Progenitor cell of endocrine pancreas (in vitro differentiated cells): ENCODE measurements at regions not wholly inside any gene's neighbourhood (a gene's known extent, or its start where the extent isn't known, plus 50 kb on each side); places are given as distances from the start of the nearest gene placed in this dataset.
A peak's percentile ranks its signal among the peaks of the same experiment; 100 is the strongest.

Source experiments
- DNase-seq: peaks from one replicate; pipeline ENCODE4 v3.0.0; 2021; ENCODE audit warnings: low spot score; ENCODE audit not compliant: unreplicated experiment
- H3K27ac Mint-ChIP-seq: 2 replicates; pipeline ENCODE4 v1.8.0; 2021; ENCODE audit warnings: mild to moderate bottlenecking, moderate library complexity, mixed read lengths
- H3K27me3 Mint-ChIP-seq: 2 replicates; pipeline ENCODE4 v1.8.0; 2021; ENCODE audit warnings: mixed read lengths
- H3K36me3 Mint-ChIP-seq: 2 replicates; pipeline ENCODE4 v1.8.0; 2022; ENCODE audit warnings: mixed read lengths; ENCODE audit not compliant: insufficient read depth
- H3K4me1 Mint-ChIP-seq: 2 replicates; pipeline ENCODE4 v1.8.0; 2021; ENCODE audit warnings: low read depth, mixed read lengths
- H3K4me3 Mint-ChIP-seq: 2 replicates; pipeline ENCODE4 v1.8.0; 2021; ENCODE audit warnings: low read depth, mild to moderate bottlenecking, moderate library complexity, mixed read lengths
- H3K9me3 Mint-ChIP-seq: 2 replicates; pipeline ENCODE4 v1.8.0; 2021; ENCODE audit warnings: low read depth, mixed read lengths
- CTCF ChIP-seq: fragments of 200-600 bp; sonication (generic); IDR thresholded peaks from one replicate; pipeline ENCODE4 v1.5.0; 2021; ENCODE audit warnings: antibody characterized with exemption, mild to moderate bottlenecking; ENCODE audit not compliant: unreplicated experiment

- no peaks in the 10 kb centered on the region for H3K9me3 Mint-ChIP-seq
- no peak overlapping the region for H3K4me3 Mint-ChIP-seq
- peaks cover 8% of the 10 kb centered on the region for H3K27me3 Mint-ChIP-seq
- H3K4me1 Mint-ChIP-seq: peaks cover 3% of the 10 kb centered on the region
- no peak for DNase-seq
- no peaks in the 10 kb centered on the region for H3K36me3 Mint-ChIP-seq
- peak overlapping the region; percentile 45 for H3K27ac Mint-ChIP-seq
- TF ChIP-seq CTCF: no peak
Observed at GRCh38 chr22:49087716-49088601, 739.7 kb downstream of the BRD1 start.

GRCh38 chr22:49087198-49087597, 740.5 kb downstream of the BRD1 start:
- Mint-ChIP-seq H3K36me3 (no peaks in the 10 kb centered on the region), H3K27ac (peak overlapping the region; percentile 24), H3K4me1 (peaks cover 3% of the 10 kb centered on the region), H3K4me3 (no peak overlapping the region), H3K9me3 (no peaks in the 10 kb centered on the region), H3K27me3 (peaks cover 12% of the 10 kb centered on the region)
- DNase-seq: no peak
- TF ChIP-seq CTCF: no peak

- DNase-seq: no peak
- H3K4me3 Mint-ChIP-seq: no peak overlapping the region
- H3K36me3 Mint-ChIP-seq: no peaks in the 10 kb centered on the region
- H3K4me1 Mint-ChIP-seq: peaks cover 3% of the 10 kb centered on the region
- H3K27ac Mint-ChIP-seq: peak overlapping the region; percentile 24
- no peaks in the 10 kb centered on the region for H3K9me3 Mint-ChIP-seq
- TF ChIP-seq CTCF: no peak
- peaks cover 14% of the 10 kb centered on the region for H3K27me3 Mint-ChIP-seq
Observed at GRCh38 chr22:49086606-49087157, 741.0 kb downstream of the BRD1 start.

GRCh38 chr22:49086181-49086580, 741.5 kb downstream of the BRD1 start:
- no peak overlapping the region for H3K27ac Mint-ChIP-seq
- no peak for TF ChIP-seq CTCF
- peaks cover 3% of the 10 kb centered on the region for H3K4me1 Mint-ChIP-seq
- H3K4me3 Mint-ChIP-seq: no peak overlapping the region
- peaks cover 14% of the 10 kb centered on the region for H3K27me3 Mint-ChIP-seq
- H3K36me3 Mint-ChIP-seq: no peaks in the 10 kb centered on the region
- no peak for DNase-seq
- no peaks in the 10 kb centered on the region for H3K9me3 Mint-ChIP-seq

GRCh38 chr22:49084206-49084605, 743.5 kb downstream of the BRD1 start:
- H3K27me3 Mint-ChIP-seq: peaks cover 14% of the 10 kb centered on the region
- no peak for DNase-seq
- no peak overlapping the region for H3K27ac Mint-ChIP-seq
- H3K9me3 Mint-ChIP-seq: no peaks in the 10 kb centered on the region
- no peaks in the 10 kb centered on the region for H3K36me3 Mint-ChIP-seq
- TF ChIP-seq CTCF: no peak
- peaks cover 3% of the 10 kb centered on the region for H3K4me1 Mint-ChIP-seq
- H3K4me3 Mint-ChIP-seq: no peak overlapping the region
